Colon (tissue), 2 donors: ENCODE measurements at regions not wholly inside any gene's neighbourhood (a gene's known extent, or its start where the extent isn't known, plus 50 kb on each side); places are given as distances from the start of the nearest gene placed in this dataset.
"Not testable (repeated sequence)": the region's sequence is repeated elsewhere in the genome, so short reads cannot be mapped to it uniquely, and the experiment has no call there.

Experiments
- FAIRE-seq: peaks from 2 replicates; lab custom pipeline; 2012; peaks lifted over from hg19 to GRCh38; lab: Jason Lieb, UNC
- donor health status: control.
- donor health status: control.

- FAIRE-seq: no peak
These were observed 373.9 kb downstream of the PIK3C3 start for GRCh38 chr18:42328931-42329330.

DNA sequence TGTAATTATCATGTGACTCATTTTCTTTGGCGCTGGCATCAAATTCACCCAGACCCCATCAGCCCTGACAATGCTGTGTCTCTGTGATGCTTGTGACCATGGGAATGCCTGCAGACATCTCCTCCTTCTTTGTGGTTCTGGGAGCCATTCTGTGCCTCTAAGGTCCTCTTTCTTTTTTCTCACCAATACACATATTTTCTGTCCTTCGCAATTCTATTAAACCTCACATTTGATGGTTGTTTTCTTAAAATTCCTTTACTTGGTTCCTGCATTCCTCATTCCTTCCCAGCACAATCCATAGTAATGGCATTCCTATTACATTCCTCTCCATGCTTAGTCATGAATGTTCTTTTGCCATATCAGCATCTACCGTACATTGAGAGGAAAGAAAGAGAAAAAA lies 375.3 kb downstream of the PIK3C3 start:
- no peak for FAIRE-seq

DNA sequence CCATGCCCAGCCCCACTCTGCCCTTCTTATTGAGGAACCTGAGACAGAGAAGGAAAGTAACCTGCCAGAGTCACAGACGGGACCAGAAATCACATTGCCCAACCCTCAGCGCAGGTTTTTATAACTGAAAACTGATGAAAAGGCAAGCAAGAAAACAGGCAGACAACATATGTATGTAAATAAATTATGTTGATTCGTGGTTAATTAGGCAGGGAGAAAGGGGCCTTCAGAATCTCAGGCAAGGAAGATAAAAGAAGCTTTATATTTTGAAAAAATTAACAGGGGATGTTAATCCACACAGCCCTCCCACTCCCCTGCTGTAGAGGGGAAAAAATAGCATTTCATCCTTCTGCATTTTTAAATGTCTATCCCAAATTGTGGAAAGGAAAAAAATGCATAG lies 378.5 kb downstream of the PIK3C3 start:
- FAIRE-seq: no peak

- no peak for FAIRE-seq
These were observed 379.9 kb downstream of the PIK3C3 start for GRCh38 chr18:42334931-42335330.

DNA sequence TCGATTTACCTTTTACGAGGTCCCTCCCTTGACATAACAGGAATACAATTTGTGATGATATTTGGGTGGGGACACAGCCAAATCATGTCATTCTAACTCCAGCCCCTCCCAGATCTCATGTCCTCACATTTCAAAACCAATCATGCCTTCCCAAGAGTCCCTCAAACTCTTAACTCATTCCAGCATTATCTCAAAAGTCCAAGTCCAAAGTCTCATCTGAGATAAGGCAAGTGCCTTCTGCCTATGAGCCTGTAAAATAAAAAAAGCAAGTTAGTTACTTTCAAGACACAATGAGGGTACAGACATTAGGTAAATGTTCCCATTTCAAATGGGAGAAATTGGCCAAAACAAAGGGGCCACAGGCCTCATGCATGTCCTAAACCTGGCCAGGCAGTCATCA lies 381.1 kb downstream of the PIK3C3 start:
- FAIRE-seq: no peak

GRCh38 chr18:42337337-42337736 lies 382.3 kb downstream of the PIK3C3 start:
- not testable (repeated sequence) for FAIRE-seq

DNA sequence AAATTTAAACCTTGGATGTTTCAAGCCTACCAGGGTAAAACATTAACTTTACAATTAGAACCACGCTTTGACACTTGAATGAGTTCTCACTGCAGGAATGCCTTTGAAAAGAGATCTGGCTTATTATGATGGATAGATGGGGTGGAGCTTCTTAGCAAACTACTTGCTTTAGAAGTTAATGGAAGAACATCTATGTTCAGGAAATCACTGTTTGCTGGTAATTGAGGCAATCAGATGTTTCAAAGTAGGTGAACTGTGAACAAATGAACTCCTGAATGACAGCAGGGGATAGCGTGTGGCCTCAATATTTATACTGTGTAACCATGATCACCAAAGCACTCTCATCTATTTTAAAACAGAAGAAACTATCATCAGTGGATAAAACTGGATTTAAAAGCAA lies 383.6 kb downstream of the PIK3C3 start:
- no peak for FAIRE-seq

- no peak for FAIRE-seq
These were observed 384.3 kb downstream of the PIK3C3 start for GRCh38 chr18:42339372-42339771.

- no peak for FAIRE-seq
These were observed 385.5 kb downstream of the PIK3C3 start for GRCh38 chr18:42340423-42341009.

DNA sequence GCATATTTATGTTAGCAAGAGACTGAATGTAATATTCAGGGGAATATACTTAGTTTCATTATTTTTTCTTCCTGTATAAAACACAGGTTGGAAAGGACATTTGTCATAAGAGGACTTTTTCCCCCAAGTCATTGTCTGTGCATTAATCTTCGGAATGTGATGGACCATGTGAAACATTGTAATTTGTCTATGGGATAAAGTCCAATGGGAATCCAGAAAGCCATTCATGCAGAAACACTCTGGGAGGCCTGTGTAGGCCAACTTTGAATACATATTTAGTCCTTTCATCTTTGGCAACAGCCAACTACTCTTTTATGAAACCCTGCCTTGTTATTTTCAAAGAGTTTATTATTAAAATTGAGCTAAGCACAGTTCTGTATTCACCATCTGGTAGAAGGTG lies 386.4 kb downstream of the PIK3C3 start:
- FAIRE-seq: no peak

DNA sequence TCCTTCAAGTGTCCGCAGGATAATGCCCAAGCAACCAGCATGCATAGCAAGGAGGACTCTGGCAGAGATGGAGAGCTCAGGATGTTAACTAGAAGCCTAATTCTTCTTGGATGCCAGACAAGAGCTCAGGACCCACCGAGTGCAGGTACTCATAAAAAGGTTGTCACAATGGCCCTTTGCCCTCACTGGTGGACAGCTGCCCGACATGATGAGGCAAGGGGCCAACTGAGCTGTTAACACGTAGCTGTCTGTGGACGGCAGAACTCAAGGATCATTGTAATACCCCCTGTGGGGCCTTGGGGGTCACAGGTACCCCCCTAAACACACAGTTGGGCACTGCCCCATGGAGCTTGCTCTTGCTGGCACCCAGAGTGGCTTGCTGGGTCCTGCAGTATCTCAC lies 393.7 kb downstream of the PIK3C3 start:
- no peak for FAIRE-seq

GRCh38 chr18:42351455-42351854 lies 396.4 kb downstream of the PIK3C3 start:
- FAIRE-seq: no peak

DNA sequence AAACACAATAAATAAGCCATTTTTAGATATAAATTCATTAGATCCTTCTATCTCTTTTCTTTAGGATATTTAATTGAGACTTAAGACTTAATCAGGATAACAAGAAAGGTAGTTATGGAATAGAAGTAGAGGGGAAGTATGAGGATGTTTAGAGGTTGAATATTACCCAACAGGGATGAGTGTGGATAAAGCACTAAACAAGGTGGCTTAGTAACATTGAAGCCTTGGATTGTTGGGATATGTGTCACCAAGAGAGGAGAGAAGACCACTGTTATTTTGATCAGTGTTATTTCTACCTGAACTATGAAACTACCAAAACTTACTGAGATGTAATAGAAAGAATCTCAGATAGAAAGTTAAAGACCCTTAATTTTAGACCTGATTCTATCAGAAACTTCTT lies 405.7 kb downstream of the PIK3C3 start:
- no peak for FAIRE-seq

DNA sequence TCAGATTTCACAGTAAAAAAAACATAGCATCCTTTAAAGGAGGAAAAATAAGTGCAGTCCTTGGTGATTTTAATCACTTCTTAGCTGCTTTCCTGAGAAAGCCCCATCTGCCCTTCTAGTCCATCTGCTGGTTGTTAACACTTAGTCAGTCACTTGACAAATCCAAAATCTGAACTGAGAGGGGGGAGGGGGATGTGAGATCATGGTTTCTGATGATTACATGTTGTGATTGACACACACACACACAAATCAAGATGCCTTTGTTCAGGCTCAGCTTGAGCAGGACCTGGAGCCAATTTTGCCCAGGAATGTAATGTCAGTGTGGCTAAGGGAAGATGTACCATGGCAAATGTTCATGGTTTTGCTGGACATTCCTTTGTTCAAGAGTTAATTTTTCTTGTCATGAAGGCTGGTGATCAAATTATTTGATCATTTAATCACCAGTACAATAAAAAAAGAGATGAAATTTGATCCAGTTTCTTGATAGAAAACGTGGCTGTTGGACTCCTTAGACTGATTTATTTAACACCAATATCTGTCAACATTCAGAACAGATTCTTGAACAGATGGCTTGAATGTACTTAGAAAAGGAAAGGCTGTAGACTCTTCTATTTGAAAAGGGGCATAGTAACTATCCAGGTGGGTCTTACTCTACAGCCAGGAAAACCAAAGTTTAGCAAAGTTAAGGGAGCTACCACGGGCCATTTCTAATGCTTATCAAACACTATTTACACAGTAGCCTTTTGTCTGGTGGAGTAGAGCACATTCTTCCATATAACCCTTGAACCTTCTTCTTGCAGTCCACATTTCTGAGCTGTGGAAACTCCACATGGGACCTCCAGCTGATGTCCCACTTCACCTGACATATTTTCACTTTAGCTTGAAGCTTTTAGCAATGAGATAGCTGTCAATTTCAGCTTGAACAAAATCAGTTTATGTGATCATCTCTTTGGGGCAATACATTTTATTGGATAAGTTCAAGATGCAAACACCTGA lies 408.7 kb downstream of the PIK3C3 start:
- FAIRE-seq: no peak

DNA sequence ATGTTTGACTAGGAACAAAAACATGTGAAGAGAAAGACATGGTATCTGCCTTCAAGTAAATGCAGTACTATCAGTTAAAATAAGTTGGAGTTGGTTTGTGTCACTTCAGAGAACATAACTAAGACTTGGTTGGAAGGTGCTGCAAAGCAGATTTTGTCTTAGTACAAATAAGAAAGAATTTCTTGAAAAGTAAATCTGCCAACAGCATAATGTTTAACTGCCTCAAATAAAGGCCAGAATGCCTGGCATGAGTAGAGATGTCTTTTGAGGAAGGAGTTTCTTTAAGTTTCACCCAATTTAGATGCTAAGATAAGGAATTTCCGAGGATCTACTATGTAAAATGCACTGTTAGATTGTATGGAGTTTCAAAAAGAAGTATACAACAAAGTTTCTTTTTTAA lies 409.7 kb downstream of the PIK3C3 start:
- no peak for FAIRE-seq

GRCh38 chr18:42365591-42365990 lies 410.6 kb downstream of the PIK3C3 start:
- FAIRE-seq: no peak

GRCh38 chr18:42373584-42373983 lies 418.6 kb downstream of the PIK3C3 start:
- no peak for FAIRE-seq

DNA sequence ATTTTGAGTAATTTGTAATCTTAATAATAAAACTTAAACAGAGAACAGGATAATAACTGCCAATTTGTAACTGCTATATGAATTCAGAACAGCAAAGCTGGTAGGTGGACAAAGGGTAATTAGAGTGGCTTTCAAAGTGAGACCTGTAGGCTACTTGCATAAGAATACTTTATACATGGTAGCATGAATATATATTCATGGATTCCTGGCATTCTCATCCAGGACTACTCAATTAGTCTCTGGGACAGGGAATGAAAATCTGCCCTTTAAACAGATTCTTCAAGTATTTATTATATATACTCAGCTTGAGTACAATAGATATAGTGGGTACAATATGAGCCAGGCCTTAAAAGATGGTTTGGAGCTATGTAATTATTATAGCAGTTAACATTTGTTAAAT lies 419.9 kb downstream of the PIK3C3 start:
- no peak for FAIRE-seq

GRCh38 chr18:42378854-42379253 lies 423.8 kb downstream of the PIK3C3 start:
- not testable (repeated sequence) for FAIRE-seq

GRCh38 chr18:42381236-42381635 lies 426.2 kb downstream of the PIK3C3 start:
- not testable (repeated sequence) for FAIRE-seq

DNA sequence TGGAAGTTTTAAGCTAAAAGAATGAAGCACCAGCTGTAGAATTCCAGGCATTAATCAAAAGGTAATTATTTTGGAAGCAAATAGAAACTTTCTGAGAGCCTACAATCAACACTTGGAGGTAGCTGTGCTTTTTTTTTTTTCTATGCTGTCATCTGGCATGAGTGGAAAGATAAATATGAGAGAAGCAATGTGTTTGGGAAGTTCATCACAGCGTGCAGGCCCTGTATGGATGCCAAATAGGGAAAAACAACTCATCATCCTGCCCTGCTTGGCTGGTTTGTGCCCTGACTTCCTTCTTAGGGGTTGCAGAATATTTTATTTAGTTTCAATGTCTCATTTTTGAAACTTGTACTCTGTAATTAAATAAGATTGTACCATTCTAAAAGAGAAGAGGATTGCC lies 437.4 kb downstream of the PIK3C3 start:
- FAIRE-seq: no peak

- FAIRE-seq: no peak
These were observed 437.9 kb downstream of the PIK3C3 start for GRCh38 chr18:42392926-42393325.

DNA sequence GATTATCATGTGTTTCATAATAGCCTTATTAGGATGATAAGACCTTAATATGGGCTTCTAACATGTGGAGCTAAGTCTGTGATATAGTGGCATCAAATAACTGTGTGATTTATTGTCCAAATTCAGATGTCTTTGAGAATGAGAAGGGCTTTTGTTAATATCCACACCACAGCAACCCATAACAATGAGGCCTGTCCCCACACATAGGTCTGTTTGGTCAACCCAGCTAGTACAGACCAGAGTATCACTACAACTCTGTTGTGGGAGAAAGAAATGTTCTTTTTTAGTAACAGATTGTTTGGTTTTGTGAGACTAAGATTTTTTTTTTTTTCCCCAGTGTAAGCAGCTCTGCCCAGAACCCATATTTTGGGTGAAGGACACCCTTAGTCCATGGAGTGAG lies 439.2 kb downstream of the PIK3C3 start:
- no peak for FAIRE-seq
